ENCODE measurements at regions not wholly inside any gene's neighbourhood (a gene's known extent, or its start where the extent isn't known, plus 50 kb on each side); places are given as distances from the start of the nearest gene placed in this dataset.
"Not testable (repeated sequence)": the region's sequence is repeated elsewhere in the genome, so short reads cannot be mapped to it uniquely, and the experiment has no call there.

- no peak for DNase-seq (ENCODE audit: low read depth)
These were observed 268.3 kb downstream of the MEX3B start for GRCh38 chr15:81777546-81777945.

DNA sequence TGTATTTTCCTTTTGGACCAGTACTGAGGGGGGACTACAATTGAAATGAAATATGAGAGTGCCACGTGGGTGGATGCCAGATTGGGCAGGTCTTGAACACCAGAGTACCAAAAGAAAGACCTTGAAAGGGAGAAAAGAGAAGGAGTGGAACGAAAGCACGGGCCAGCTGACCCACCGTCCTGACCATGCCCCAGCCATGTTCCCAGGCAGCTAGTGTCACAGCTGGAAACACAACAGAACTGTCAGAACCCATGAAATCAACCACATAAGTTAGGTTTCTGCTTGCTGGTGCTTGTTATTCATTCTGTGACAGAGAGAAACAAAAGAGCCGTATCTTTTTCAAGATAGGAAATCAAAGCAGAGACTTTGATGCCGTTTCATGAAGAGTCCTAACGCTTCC, 268.8 kb downstream of the MEX3B start:
- no peak for DNase-seq (ENCODE audit: low read depth)

GRCh38 chr15:81775779-81776178, 270.0 kb downstream of the MEX3B start:
- not testable (repeated sequence) for DNase-seq (ENCODE audit: low read depth)

- no peak for DNase-seq (ENCODE audit: low read depth)
These were observed 271.5 kb downstream of the MEX3B start for GRCh38 chr15:81774309-81774708.

- no peak for DNase-seq (ENCODE audit: low read depth)
These were observed 277.0 kb downstream of the MEX3B start for GRCh38 chr15:81768773-81769172.

DNA sequence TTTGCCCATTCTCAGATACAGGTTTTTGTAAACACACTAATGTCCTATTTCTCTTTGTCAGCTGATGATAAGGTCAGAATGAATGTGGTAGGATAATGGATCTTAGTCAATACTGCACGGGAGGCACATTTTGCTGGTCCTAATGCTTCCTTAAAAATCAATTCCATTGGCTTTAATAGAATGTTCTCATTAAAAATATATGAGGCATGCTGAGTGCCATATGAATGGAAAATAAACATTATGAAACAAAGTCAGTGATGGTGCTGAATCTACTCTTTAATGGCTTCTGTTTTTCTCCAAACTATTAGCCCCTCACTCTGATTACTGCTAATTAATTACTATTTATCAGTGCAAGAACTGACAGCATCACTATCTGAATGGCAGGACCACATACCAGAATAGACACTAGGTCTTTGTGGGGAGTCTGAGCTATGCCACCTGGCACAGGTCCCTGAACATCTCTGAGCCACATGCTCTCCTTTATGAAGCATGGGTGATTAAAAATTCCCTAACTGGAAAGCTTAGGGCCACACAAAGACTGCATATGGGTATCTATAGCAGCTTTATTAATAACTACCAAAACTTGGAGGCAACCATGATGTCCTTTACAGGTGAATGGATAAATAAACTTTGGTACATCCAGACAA, 278.9 kb downstream of the MEX3B start:
- DNase-seq (ENCODE audit: low read depth), result no peak

DNA sequence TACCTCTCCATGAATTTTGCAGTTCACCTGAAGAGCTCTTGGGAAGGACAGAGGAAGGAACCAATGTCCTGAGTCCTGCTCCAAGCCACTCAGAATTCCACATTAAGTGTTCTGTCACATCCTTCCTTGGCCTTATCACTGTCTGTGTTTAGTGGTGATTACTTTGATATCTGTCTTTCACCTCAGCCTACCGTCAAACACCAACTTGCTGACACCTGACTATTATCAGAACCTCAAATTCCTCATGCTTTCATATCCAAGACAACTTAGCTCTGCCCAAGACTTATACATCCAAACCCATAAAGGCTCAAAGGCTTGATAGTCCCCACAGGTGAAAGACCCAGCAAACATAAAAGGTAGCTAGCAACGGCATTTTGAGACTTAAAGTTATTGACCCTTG, 280.0 kb downstream of the MEX3B start:
- no peak for DNase-seq (ENCODE audit: low read depth)

- DNase-seq (ENCODE audit: low read depth), result no peak
These were observed 282.5 kb downstream of the MEX3B start for GRCh38 chr15:81763304-81763703.

GRCh38 chr15:81760686-81761085, 285.1 kb downstream of the MEX3B start:
- DNase-seq (ENCODE audit: low read depth), result no peak

GRCh38 chr15:81758818-81759284, 287.0 kb downstream of the MEX3B start:
- no peak for DNase-seq (ENCODE audit: low read depth)

- DNase-seq (ENCODE audit: low read depth), result no peak
These were observed 290.2 kb downstream of the MEX3B start for GRCh38 chr15:81755626-81756025.

GRCh38 chr15:81754078-81754477, 291.7 kb downstream of the MEX3B start:
- DNase-seq (ENCODE audit: low read depth), result no peak

DNA sequence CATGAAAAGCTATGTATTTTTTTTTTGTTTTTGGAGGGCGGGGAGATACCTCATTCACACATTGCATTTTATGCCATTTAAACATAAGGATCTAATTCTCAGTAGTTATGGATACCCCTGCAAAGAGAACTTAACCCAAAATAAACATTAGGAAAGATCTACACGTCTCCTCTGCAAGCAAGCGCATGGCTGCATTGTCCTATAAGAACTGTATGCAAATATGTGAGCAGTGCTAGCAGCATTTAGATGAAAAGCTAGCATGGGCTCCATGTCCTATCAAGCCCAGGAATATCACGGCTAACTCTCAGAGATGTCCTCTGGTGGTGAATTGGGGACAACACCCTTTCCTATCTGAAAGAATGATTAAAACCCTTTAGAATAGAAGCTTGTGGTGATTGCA, 292.8 kb downstream of the MEX3B start:
- no peak for DNase-seq (ENCODE audit: low read depth)

DNA sequence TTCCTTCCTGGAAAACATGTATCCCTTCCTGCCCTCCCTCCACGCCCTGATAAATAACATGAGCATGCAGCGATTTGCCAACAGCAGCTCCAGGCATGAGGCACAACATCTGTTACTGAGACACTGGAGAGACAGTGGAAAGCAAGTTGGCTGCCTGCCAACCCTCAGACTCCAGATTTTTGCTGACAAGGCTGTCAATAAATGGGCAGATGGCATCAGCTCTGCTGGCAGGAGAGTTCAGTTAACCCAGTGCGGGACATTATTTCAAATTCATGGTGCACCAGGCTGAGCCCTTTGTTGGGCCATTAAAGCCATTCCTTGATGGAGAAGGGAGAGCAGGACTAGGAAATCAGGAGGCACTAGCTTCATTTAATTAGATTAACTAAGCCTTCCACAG, 293.3 kb downstream of the MEX3B start:
- DNase-seq (ENCODE audit: low read depth), result no peak

- no peak for DNase-seq (ENCODE audit: low read depth)
These were observed 293.8 kb downstream of the MEX3B start for GRCh38 chr15:81751816-81752545.

- DNase-seq (ENCODE audit: low read depth), result no peak
These were observed 294.6 kb downstream of the MEX3B start for GRCh38 chr15:81751256-81751655.

- no peak for DNase-seq (ENCODE audit: low read depth)
These were observed 296.0 kb downstream of the MEX3B start for GRCh38 chr15:81749716-81750375.

DNA sequence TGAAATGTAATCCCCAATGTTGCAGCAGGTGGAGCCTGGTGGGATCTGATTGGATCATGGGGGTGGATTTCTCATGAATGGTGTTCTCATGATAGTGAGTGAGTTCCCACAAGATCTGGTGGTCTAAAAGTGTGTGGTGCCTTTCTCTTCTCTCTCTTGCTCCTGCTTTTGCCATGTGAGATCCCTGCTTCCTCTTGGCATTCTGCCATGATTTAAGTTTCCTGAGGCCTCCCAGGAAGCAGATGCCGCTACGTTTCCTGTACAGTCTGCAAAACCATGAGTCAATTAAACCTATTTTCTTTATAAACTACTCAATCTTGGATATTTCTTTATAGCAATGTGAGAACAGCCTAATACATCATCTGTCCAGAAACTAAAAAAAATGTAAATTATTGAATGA, 298.3 kb downstream of the MEX3B start:
- DNase-seq (ENCODE audit: low read depth), result no peak

- no peak for DNase-seq (ENCODE audit: low read depth)
These were observed 298.8 kb downstream of the MEX3B start for GRCh38 chr15:81747026-81747425.

DNA sequence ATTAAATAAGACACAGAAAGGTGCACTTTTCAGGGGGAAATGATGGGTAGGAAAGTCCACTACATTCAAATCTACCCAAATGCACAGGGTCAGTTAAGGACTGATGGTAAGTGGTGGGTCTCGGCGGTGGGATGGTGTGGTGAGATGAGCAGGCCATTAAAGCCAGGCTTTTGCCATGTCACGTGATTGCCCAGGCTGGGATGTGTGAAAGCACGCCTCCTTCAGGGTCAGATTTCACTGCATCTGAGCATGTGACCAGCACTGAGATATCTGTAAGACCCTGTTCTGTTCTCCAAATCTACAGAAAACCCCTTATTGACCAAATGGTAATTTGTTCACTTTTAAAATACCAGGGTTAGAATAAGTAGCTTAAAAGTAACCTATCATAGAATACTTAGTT, 301.5 kb downstream of the MEX3B start:
- DNase-seq (ENCODE audit: low read depth), result no peak

DNA sequence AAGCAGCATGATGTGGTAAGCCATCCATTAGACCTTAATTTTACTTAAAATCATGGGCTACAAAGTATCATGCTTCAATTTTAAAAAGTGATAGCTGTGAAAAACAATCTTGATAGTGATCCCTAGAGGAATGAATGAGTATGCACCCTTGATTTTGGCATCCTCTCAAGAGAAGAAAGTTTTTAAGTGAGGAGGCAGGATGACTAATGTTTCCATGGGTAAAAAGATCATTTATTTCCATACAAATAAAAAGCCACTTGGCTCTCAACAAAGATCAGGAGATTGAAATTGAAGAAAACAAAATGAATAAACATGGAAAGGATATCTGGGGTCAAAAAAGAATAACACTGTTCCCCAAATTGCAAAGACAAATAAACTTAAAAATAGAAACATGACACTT, 305.4 kb downstream of the MEX3B start:
- no peak for DNase-seq (ENCODE audit: low read depth)

DNA sequence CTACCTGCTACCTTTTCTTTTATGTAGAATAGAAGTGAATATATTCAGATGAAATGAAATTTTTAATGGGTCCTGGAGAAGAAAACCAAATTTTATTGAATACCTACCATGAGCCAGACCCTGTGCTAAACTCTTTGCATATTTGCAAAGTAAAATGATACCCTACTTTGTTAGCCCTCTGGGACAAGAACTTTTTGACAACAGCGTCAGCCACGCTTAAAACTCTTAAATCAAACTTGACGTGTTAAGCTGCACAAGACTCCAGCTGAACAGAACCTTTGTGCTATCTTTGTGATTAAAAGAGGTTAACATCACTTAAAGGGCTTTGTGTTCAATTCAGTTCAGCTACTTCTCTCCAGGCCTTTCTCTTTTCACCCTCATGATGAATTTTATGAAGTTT, 316.5 kb downstream of the MEX3B start:
- DNase-seq (ENCODE audit: low read depth), result no peak

DNA sequence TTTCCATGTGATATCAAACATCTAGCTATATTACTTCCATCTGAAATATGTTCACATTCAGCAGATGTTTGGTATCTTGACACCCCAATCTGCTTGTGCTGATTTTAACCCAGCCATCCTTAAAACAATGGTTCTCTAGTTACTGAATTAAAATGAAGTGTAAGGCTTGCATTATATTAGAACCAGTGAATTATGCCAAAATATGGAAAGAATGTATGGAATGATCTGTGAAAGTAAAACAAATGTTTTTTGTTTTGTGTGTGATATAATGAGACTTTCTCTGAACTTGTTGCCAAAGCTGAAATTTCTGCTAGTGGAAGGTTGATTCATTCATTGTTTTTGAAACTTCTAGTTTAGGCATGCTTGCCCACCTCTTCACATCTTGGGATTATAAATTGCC, 317.1 kb downstream of the MEX3B start:
- DNase-seq (ENCODE audit: low read depth), result no peak
